ENCODE measurements at regions not wholly inside any gene's neighbourhood (a gene's known extent, or its start where the extent isn't known, plus 50 kb on each side); places are given as distances from the start of the nearest gene placed in this dataset.

- Histone ChIP-seq H3K36me3 (no peaks in the 10 kb centered on the region), H3K27me3 (no peaks in the 10 kb centered on the region), H3K4me1 (no peaks in the 10 kb centered on the region), H3K27ac (no peak overlapping the region), H3K4me3 (no peak overlapping the region), H3K9me3 (no peaks in the 10 kb centered on the region)
- ATAC-seq (ENCODE audit: low FRiP score in 2 of 2) (no peak), DNase-seq (no peak)
- TF ChIP-seq POLR2A (IDR thresholded peaks at IDR 0.05), result no peak
- no peak for TF ChIP-seq EP300 (IDR thresholded peaks at IDR 0.05)
- TF ChIP-seq CTCF (IDR thresholded peaks at IDR 0.05), result no peak
- no peak for TF ChIP-seq POLR2AphosphoS5 (IDR thresholded peaks at IDR 0.05)
- WGBS, 2 donors, result 81 to 83% methylated on average over 8 of the region's 8 CpGs
Measured at GRCh38 chr19:29267701-29268100, 54.8 kb upstream of the UQCRFS1 start.

GRCh38 chr19:29268103-29268502, 55.2 kb upstream of the UQCRFS1 start:
- H3K4me3 ChIP-seq, result no peak overlapping the region
- WGBS, 2 donors, result 80% methylated on average over 17 of the region's 17 CpGs
- no peak for DNase-seq
- no peaks in the 10 kb centered on the region for H3K27me3 ChIP-seq
- no peak overlapping the region for H3K27ac ChIP-seq
- TF ChIP-seq EP300 (IDR thresholded peaks at IDR 0.05) (no peak), POLR2AphosphoS5 (IDR thresholded peaks at IDR 0.05) (no peak), POLR2A (IDR thresholded peaks at IDR 0.05) (no peak), CTCF (IDR thresholded peaks at IDR 0.05) (no peak)
- no peak for ATAC-seq (ENCODE audit: low FRiP score in 2 of 2)
- no peaks in the 10 kb centered on the region for H3K36me3 ChIP-seq
- H3K9me3 ChIP-seq, result no peaks in the 10 kb centered on the region
- no peaks in the 10 kb centered on the region for H3K4me1 ChIP-seq

GRCh38 chr19:29268721-29269393, 55.9 kb upstream of the UQCRFS1 start:
- Histone ChIP-seq H3K36me3 (no peaks in the 10 kb centered on the region), H3K27ac (no peak overlapping the region), H3K4me3 (no peak overlapping the region), H3K4me1 (no peaks in the 10 kb centered on the region), H3K9me3 (no peaks in the 10 kb centered on the region), H3K27me3 (no peaks in the 10 kb centered on the region)
- DNase-seq (peak in 1 of 2 donors; percentile 17), ATAC-seq (ENCODE audit: low FRiP score in 2 of 2) (no peak)
- 42 to 63% methylated on average over 18 to 25 of the region's 25 CpGs for WGBS, 2 donors
- TF ChIP-seq POLR2A (IDR thresholded peaks at IDR 0.05), result no peak
- TF ChIP-seq EP300 (IDR thresholded peaks at IDR 0.05), result no peak
- no peak for TF ChIP-seq CTCF (IDR thresholded peaks at IDR 0.05)
- TF ChIP-seq POLR2AphosphoS5 (IDR thresholded peaks at IDR 0.05), result no peak

- Histone ChIP-seq H3K4me1 (no peaks in the 10 kb centered on the region), H3K27ac (no peak overlapping the region), H3K4me3 (no peak overlapping the region), H3K9me3 (no peaks in the 10 kb centered on the region), H3K27me3 (no peaks in the 10 kb centered on the region), H3K36me3 (no peaks in the 10 kb centered on the region)
- 64 to 65% methylated on average over 7 to 10 of the region's 12 CpGs for whole genome bisulfite sequencing, 2 donors
- peak in 1 of 2 donors; percentile 20 for DNase-seq
- ATAC-seq (ENCODE audit: low FRiP score in 2 of 2), result no peak
- TF ChIP-seq POLR2A (IDR thresholded peaks at IDR 0.05) (no peak), EP300 (IDR thresholded peaks at IDR 0.05) (no peak), POLR2AphosphoS5 (IDR thresholded peaks at IDR 0.05) (no peak), CTCF (IDR thresholded peaks at IDR 0.05) (no peak)
Measured at GRCh38 chr19:29269641-29270040, 56.7 kb upstream of the UQCRFS1 start.

- no peaks in the 10 kb centered on the region for H3K36me3 ChIP-seq
- no peak overlapping the region for H3K4me3 ChIP-seq
- ATAC-seq (ENCODE audit: low FRiP score in 2 of 2), result no peak
- TF ChIP-seq CTCF (IDR thresholded peaks at IDR 0.05) (no peak), EP300 (IDR thresholded peaks at IDR 0.05) (no peak), POLR2A (IDR thresholded peaks at IDR 0.05) (no peak), POLR2AphosphoS5 (IDR thresholded peaks at IDR 0.05) (no peak)
- H3K27ac ChIP-seq, result no peak overlapping the region
- no peaks in the 10 kb centered on the region for H3K9me3 ChIP-seq
- no peaks in the 10 kb centered on the region for H3K4me1 ChIP-seq
- DNase-seq, result no peak
- 66 to 100% methylated on average over 1 to 3 of the region's 3 CpGs for WGBS, 2 donors
- H3K27me3 ChIP-seq, result no peaks in the 10 kb centered on the region
Measured at GRCh38 chr19:29271341-29271740, 58.4 kb upstream of the UQCRFS1 start.
